HepG2 (cell line): ENCODE measurements at regions not wholly inside any gene's neighbourhood (a gene's known extent, or its start where the extent isn't known, plus 50 kb on each side); places are given as distances from the start of the nearest gene placed in this dataset.

Source experiments
- HDAC2 ChIP-seq: sonication (generic); formaldehyde crosslinking; IDR thresholded peaks from 2 replicates; pipeline ENCODE4 v1.4.0; 2020; ENCODE audit warnings: missing genetic modification reagents
- KDM5A ChIP-seq: fragments of 200-600 bp; sonication (generic); IDR thresholded peaks from 2 replicates; pipeline ENCODE4 v1.7.0; 2018; ENCODE audit warnings: antibody characterized with exemption, mild to moderate bottlenecking, low read length, borderline replicate concordance

DNA sequence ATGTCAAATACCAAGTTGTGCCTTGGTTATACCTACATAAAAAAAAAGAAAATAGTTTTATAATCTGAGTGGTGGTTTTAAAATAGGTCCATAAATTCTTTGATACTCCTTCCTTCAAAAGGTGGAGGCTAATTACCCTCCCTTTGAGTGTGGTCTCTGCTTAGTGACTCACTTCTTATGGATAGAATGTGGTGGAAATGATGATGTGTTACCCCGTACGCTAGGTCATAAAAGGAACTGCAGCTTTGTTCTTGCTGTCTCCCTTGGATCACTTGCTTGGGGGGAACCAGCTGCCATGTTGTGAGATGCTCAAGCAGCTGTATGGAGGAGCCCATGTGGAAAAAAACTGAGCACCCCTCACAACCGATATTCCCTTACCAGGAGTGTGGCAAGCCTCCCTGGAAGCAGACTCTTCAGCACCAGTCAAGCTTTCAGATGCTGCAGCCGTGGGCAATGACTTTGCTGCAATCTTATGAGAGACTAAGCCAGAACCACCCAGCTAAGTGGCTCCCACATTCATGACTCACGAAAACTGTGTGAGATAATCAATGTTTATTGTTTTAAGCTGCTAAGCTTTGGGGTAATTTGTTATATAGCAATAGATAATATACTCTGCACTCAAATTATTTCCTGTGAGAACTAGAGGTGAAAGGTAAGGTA, 195.0 kb upstream of the GATB start:
- TF ChIP-seq HDAC2 (CRISPR knock-in tag) (no peak), KDM5A (no peak)
